SU-DHL-6 (cell line): ENCODE measurements at regions not wholly inside any gene's neighbourhood (a gene's known extent, or its start where the extent isn't known, plus 50 kb on each side); places are given as distances from the start of the nearest gene placed in this dataset.

Experiments
- H2AFZ ChIP-seq: fragments of 200-600 bp; sonication (generic); 2 replicates; pipeline ENCODE4 v1.6.1; 2014; ENCODE audit warnings: low read depth, mild to moderate bottlenecking, moderate library complexity, mixed read lengths, antibody characterized with exemption, low read length; ENCODE audit not compliant: severe bottlenecking
- H3F3A ChIP-seq: fragments of 200-600 bp; shearing (Covaris generic); 2 replicates; pipeline ENCODE4 v1.6.0; 2016; ENCODE audit warnings: antibody characterized with exemption, mild to moderate bottlenecking; ENCODE audit not compliant: insufficient read depth
- H3K27ac ChIP-seq: fragments of 200-600 bp; sonication (generic); 2 replicates; pipeline ENCODE4 v1.5.1; 2016; ENCODE audit warnings: low read depth, mild to moderate bottlenecking, low read length, moderate library complexity, mixed read lengths
- H3K27me3 ChIP-seq: fragments of 200-600 bp; sonication (generic), shearing (Covaris generic); 2 replicates; pipeline ENCODE4 v1.6.0; 2014; ENCODE audit warnings: mild to moderate bottlenecking, low read length
- H3K36me3 ChIP-seq: fragments of 200-600 bp; sonication (generic); 2 replicates; pipeline ENCODE4 v1.6.1; 2014; ENCODE audit warnings: mild to moderate bottlenecking, low read length, mixed read lengths
- H3K4me2 ChIP-seq: fragments of 300-600, 200-600 bp; shearing (Covaris generic), sonication (generic); 2 replicates; pipeline ENCODE4 v1.6.0; 2014; ENCODE audit warnings: low read length, low read depth, mild to moderate bottlenecking; ENCODE audit not compliant: poor library complexity, severe bottlenecking
- H3K4me3 ChIP-seq: fragments of 200-600 bp; sonication (generic); 2 replicates; pipeline ENCODE4 v1.5.1; 2014; ENCODE audit warnings: antibody characterized with exemption, low read length, mild to moderate bottlenecking, mixed read lengths; ENCODE audit not compliant: insufficient read depth, poor library complexity, severe bottlenecking
- H3K79me2 ChIP-seq: fragments of 200-600 bp; sonication (generic); 2 replicates; pipeline ENCODE4 v1.6.1; 2014; ENCODE audit warnings: mild to moderate bottlenecking, low read length, moderate library complexity; ENCODE audit not compliant: insufficient read depth
- H3K9ac ChIP-seq: fragments of 200-600 bp; sonication (generic); 2 replicates; pipeline ENCODE4 v1.7.0; 2014; ENCODE audit warnings: mild to moderate bottlenecking, low read length
- H3K9me2 ChIP-seq: fragments of 200-600 bp; sonication (generic); replicated peaks from 2 replicates; pipeline ENCODE4 v1.6.1; 2014; ENCODE audit warnings: low read length; ENCODE audit not compliant: insufficient read depth
- H3K9me3 ChIP-seq: fragments of 200-600 bp; sonication (generic); 2 replicates; pipeline ENCODE4 v1.6.1; 2014; ENCODE audit warnings: low read length, mixed read lengths; ENCODE audit not compliant: insufficient read depth
- H4K20me1 ChIP-seq: fragments of 200-600 bp; sonication (generic); 2 replicates; pipeline ENCODE4 v1.6.1; 2014; ENCODE audit warnings: low read depth, mild to moderate bottlenecking, antibody characterized with exemption, low read length, moderate library complexity, mixed read lengths
- CTCF ChIP-seq: fragments of 200-600 bp; sonication (generic); IDR thresholded peaks from one replicate; pipeline ENCODE4 v1.5.1; 2017; ENCODE audit warnings: antibody characterized with exemption, mild to moderate bottlenecking, low read length, moderate library complexity; ENCODE audit not compliant: insufficient read depth, poor library complexity, severe bottlenecking
- EZH2phosphoT487 ChIP-seq: fragments of 200-600 bp; sonication (generic), shearing (Covaris generic); conservative IDR thresholded peaks from 2 replicates; pipeline ENCODE4 v1.6.1; 2018; ENCODE audit warnings: mild to moderate bottlenecking, antibody characterized with exemption, low read length, moderate library complexity, mixed read lengths

- H3K4me3 ChIP-seq = no peak overlapping the region
- H3K9me2 ChIP-seq = no peaks in the 10 kb centered on the region
- H3K79me2 ChIP-seq = no peaks in the 10 kb centered on the region
- no peak overlapping the region for H3K9ac ChIP-seq
- no peaks in the 10 kb centered on the region for H3K36me3 ChIP-seq
- H3K27me3 ChIP-seq = no peaks in the 10 kb centered on the region
- H4K20me1 ChIP-seq = no peaks in the 10 kb centered on the region
- no peak overlapping the region for H3K27ac ChIP-seq
- no peak overlapping the region for H3K4me2 ChIP-seq
- TF ChIP-seq EZH2phosphoT487 (no peak), CTCF (no peak)
- H3F3A ChIP-seq = no peaks in the 10 kb centered on the region
- H3K9me3 ChIP-seq = no peaks in the 10 kb centered on the region
- no peak overlapping the region for H2AFZ ChIP-seq
Measured at GRCh38 chr1:90839323-90839722, 122.2 kb upstream of the BARHL2 start.

GRCh38 chr1:90838720-90839119 lies 121.6 kb upstream of the BARHL2 start:
- Histone ChIP-seq H3K4me2 (no peak overlapping the region), H4K20me1 (no peaks in the 10 kb centered on the region), H3K27me3 (no peaks in the 10 kb centered on the region), H3F3A (no peaks in the 10 kb centered on the region), H3K4me3 (no peak overlapping the region), H3K9me3 (no peaks in the 10 kb centered on the region), H3K9ac (no peak overlapping the region), H3K36me3 (no peaks in the 10 kb centered on the region), H3K79me2 (no peaks in the 10 kb centered on the region), H3K9me2 (no peaks in the 10 kb centered on the region), H3K27ac (no peak overlapping the region), H2AFZ (no peak overlapping the region)
- TF ChIP-seq EZH2phosphoT487 (no peak), CTCF (no peak)

- H3K27me3 ChIP-seq = no peaks in the 10 kb centered on the region
Measured at GRCh38 chr1:90837420-90837819, 120.3 kb upstream of the BARHL2 start.

More at GRCh38 chr1:90837420-90837819, 120.3 kb upstream of the BARHL2 start:
- TF ChIP-seq EZH2phosphoT487 = no peak
- no peak for TF ChIP-seq CTCF
- Histone ChIP-seq H3K36me3 (no peaks in the 10 kb centered on the region), H3K4me2 (no peak overlapping the region), H3K4me3 (no peak overlapping the region), H3K27ac (no peak overlapping the region), H3F3A (no peaks in the 10 kb centered on the region), H3K9ac (no peak overlapping the region), H3K79me2 (no peaks in the 10 kb centered on the region), H3K9me3 (no peaks in the 10 kb centered on the region), H3K9me2 (no peaks in the 10 kb centered on the region), H4K20me1 (no peaks in the 10 kb centered on the region), H2AFZ (no peak overlapping the region)
